HAP-1 (cell line): ENCODE measurements at regions not wholly inside any gene's neighbourhood (a gene's known extent, or its start where the extent isn't known, plus 50 kb on each side); places are given as distances from the start of the nearest gene placed in this dataset.

Experiments
- DNase-seq, 2 experiments: peaks; one replicate each; pipeline ENCODE4 v3.0.0-alpha.2; 2016 to 2020; ENCODE audit warnings: low spot score in 2 of 2
- H3K27me3 ChIP-seq: fragments of 250-450 bp; sonication (Bioruptor Pico); 2 replicates; pipeline ENCODE4 v1.5.1; 2020; ENCODE audit warnings: low read depth, mild to moderate bottlenecking, moderate library complexity
- H3K36me3 ChIP-seq: fragments of 250-450 bp; sonication (Bioruptor Pico); replicated peaks from 2 replicates; pipeline ENCODE4 v1.5.1; 2020; ENCODE audit warnings: mild to moderate bottlenecking
- H3K4me1 ChIP-seq: fragments of 250-450 bp; sonication (Bioruptor Pico); 2 replicates; pipeline ENCODE4 v1.5.1; 2020; ENCODE audit warnings: mild to moderate bottlenecking
- H3K4me3 ChIP-seq: fragments of 250-450 bp; sonication (Bioruptor Pico); 2 replicates; pipeline ENCODE4 v1.5.1; 2020; ENCODE audit warnings: mild to moderate bottlenecking, moderate library complexity
- H3K9me3 ChIP-seq: fragments of 250-450 bp; sonication (Bioruptor Pico); 2 replicates; pipeline ENCODE4 v1.5.1; 2020; ENCODE audit warnings: mild to moderate bottlenecking, moderate library complexity
- in situ Hi-C: fragments of 300-500 bp; cut with MboI; formaldehyde crosslinking; loops from 3 replicates; pipeline ENCODE4 v1.14.3; 2020; ENCODE audit warnings: low sequenced_read_pairs, inconsistent platforms, mixed read lengths

GRCh38 chr7:46566097-46566774, 645.2 kb upstream of the IGFBP3 start:
- no peaks in the 10 kb centered on the region for H3K36me3 ChIP-seq
- no peaks in the 10 kb centered on the region for H3K9me3 ChIP-seq
- H3K27me3 ChIP-seq: no peaks in the 10 kb centered on the region
- no peak for DNase-seq
- H3K4me3 ChIP-seq: no peak overlapping the region
- H3K4me1 ChIP-seq: no peaks in the 10 kb centered on the region
- in situ Hi-C loops: no loop called here

GRCh38 chr7:46565253-46566096, 644.4 kb upstream of the IGFBP3 start:
- no peaks in the 10 kb centered on the region for H3K9me3 ChIP-seq
- H3K36me3 ChIP-seq: no peaks in the 10 kb centered on the region
- in situ Hi-C loops: no loop called here
- H3K4me3 ChIP-seq: no peak overlapping the region
- no peak for DNase-seq
- no peaks in the 10 kb centered on the region for H3K27me3 ChIP-seq
- H3K4me1 ChIP-seq: no peaks in the 10 kb centered on the region

- no peak for DNase-seq
- in situ Hi-C loops: no loop called here
- Histone ChIP-seq H3K4me1 (no peaks in the 10 kb centered on the region), H3K27me3 (no peaks in the 10 kb centered on the region), H3K36me3 (no peaks in the 10 kb centered on the region), H3K9me3 (no peaks in the 10 kb centered on the region), H3K4me3 (no peak overlapping the region)
Measured at GRCh38 chr7:46559194-46559832, 638.2 kb upstream of the IGFBP3 start.

GRCh38 chr7:46558482-46559193, 637.6 kb upstream of the IGFBP3 start:
- H3K4me1 ChIP-seq: no peaks in the 10 kb centered on the region
- DNase-seq: no peak
- H3K27me3 ChIP-seq: no peaks in the 10 kb centered on the region
- no peaks in the 10 kb centered on the region for H3K36me3 ChIP-seq
- no peaks in the 10 kb centered on the region for H3K9me3 ChIP-seq
- in situ Hi-C loops: no loop called here
- H3K4me3 ChIP-seq: no peak overlapping the region

GRCh38 chr7:46557781-46558180, 636.7 kb upstream of the IGFBP3 start:
- no peaks in the 10 kb centered on the region for H3K9me3 ChIP-seq
- in situ Hi-C loops: no loop called here
- H3K36me3 ChIP-seq: no peaks in the 10 kb centered on the region
- H3K4me3 ChIP-seq: no peak overlapping the region
- H3K4me1 ChIP-seq: no peaks in the 10 kb centered on the region
- no peaks in the 10 kb centered on the region for H3K27me3 ChIP-seq
- no peak for DNase-seq

GRCh38 chr7:46557295-46557711, 636.2 kb upstream of the IGFBP3 start:
- Histone ChIP-seq H3K4me1 (no peaks in the 10 kb centered on the region), H3K4me3 (no peak overlapping the region), H3K27me3 (no peaks in the 10 kb centered on the region), H3K36me3 (no peaks in the 10 kb centered on the region), H3K9me3 (no peaks in the 10 kb centered on the region)
- DNase-seq: no peak
- in situ Hi-C loops: no loop called here

- in situ Hi-C loops: no loop called here
- DNase-seq: no peak
Measured at GRCh38 chr7:46554688-46555422, 633.8 kb upstream of the IGFBP3 start.

GRCh38 chr7:46551603-46552002, 630.5 kb upstream of the IGFBP3 start:
- H3K36me3 ChIP-seq: no peaks in the 10 kb centered on the region
- no peaks in the 10 kb centered on the region for H3K9me3 ChIP-seq
- no peaks in the 10 kb centered on the region for H3K27me3 ChIP-seq
- DNase-seq: no peak
- H3K4me1 ChIP-seq: no peaks in the 10 kb centered on the region
- H3K4me3 ChIP-seq: no peak overlapping the region
- in situ Hi-C loops: no loop called here

More at GRCh38 chr7:46554688-46555422, 633.8 kb upstream of the IGFBP3 start:
- no peaks in the 10 kb centered on the region for H3K36me3 ChIP-seq
- H3K9me3 ChIP-seq: no peaks in the 10 kb centered on the region
- H3K27me3 ChIP-seq: no peaks in the 10 kb centered on the region
- no peaks in the 10 kb centered on the region for H3K4me1 ChIP-seq
- H3K4me3 ChIP-seq: no peak overlapping the region

- H3K4me1 ChIP-seq: no peaks in the 10 kb centered on the region
- H3K27me3 ChIP-seq: no peaks in the 10 kb centered on the region
- DNase-seq: no peak
- no peaks in the 10 kb centered on the region for H3K9me3 ChIP-seq
- no peaks in the 10 kb centered on the region for H3K36me3 ChIP-seq
- no peak overlapping the region for H3K4me3 ChIP-seq
- in situ Hi-C loops: no loop called here
Measured at GRCh38 chr7:46550864-46551263, 629.8 kb upstream of the IGFBP3 start.

GRCh38 chr7:46549892-46550639, 629.0 kb upstream of the IGFBP3 start:
- no peaks in the 10 kb centered on the region for H3K9me3 ChIP-seq
- H3K4me3 ChIP-seq: no peak overlapping the region
- no peaks in the 10 kb centered on the region for H3K36me3 ChIP-seq
- H3K27me3 ChIP-seq: no peaks in the 10 kb centered on the region
- no peaks in the 10 kb centered on the region for H3K4me1 ChIP-seq
- in situ Hi-C loops: no loop called here
- no peak for DNase-seq

GRCh38 chr7:46549347-46549746, 628.3 kb upstream of the IGFBP3 start:
- no peaks in the 10 kb centered on the region for H3K36me3 ChIP-seq
- in situ Hi-C loops: no loop called here
- no peaks in the 10 kb centered on the region for H3K27me3 ChIP-seq
- H3K4me1 ChIP-seq: no peaks in the 10 kb centered on the region
- DNase-seq: no peak
- no peaks in the 10 kb centered on the region for H3K9me3 ChIP-seq
- no peak overlapping the region for H3K4me3 ChIP-seq

GRCh38 chr7:46547044-46547443, 626.0 kb upstream of the IGFBP3 start:
- Histone ChIP-seq H3K36me3 (no peaks in the 10 kb centered on the region), H3K27me3 (no peaks in the 10 kb centered on the region)
- DNase-seq: no peak

More at GRCh38 chr7:46547044-46547443, 626.0 kb upstream of the IGFBP3 start:
- Histone ChIP-seq H3K9me3 (no peaks in the 10 kb centered on the region), H3K4me1 (no peaks in the 10 kb centered on the region), H3K4me3 (no peak overlapping the region)
- in situ Hi-C loops: no loop called here
